ENCODE measurements at regions not wholly inside any gene's neighbourhood (a gene's known extent, or its start where the extent isn't known, plus 50 kb on each side); places are given as distances from the start of the nearest gene placed in this dataset.
"Not testable (repeated sequence)": the region's sequence is repeated elsewhere in the genome, so short reads cannot be mapped to it uniquely, and the experiment has no call there.

DNA sequence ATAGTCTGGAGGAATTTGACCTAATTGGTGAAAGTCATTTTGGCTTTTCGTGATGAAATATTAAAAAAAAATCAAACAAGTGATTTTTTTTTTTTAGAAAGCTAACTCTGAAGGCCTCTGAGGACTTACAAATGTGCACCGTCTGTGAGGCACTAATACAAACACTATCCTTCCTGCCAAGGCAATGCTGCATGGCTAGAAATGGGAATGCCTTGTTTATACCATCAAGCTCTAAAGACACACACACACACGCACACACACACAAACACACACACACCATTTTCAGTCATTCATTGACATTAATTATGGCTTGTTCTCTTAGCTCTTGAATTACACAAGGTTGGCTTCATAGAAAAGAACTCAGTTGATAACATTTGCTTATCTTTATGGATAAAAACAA, 1242.0 kb upstream of the ACVR2A start:
- DNase-seq (ENCODE audit: low read depth in 2 of 2): no peak

GRCh38 chr2:146602383-146602782, 1242.4 kb upstream of the ACVR2A start:
- DNase-seq (ENCODE audit: low read depth in 2 of 2): peak in 1 of 2 experiments; percentile 27

DNA sequence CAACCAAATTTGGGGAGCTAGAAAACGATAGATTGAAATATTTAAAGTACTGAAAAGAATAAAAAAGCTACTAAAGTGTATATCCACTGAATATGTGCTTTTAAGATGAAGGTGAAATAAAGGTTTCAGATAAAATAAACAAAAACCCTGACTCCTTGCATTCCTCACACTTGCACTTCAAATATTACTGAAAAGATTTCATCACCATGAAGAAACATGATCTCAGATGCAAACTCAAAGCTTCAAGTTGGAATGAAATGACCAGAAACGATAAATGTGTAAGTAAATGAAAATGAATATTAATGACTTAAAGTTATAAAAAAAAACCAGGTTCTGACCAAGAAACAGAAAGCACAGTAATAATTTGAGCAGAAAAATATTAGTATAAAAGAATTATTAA, 1246.0 kb upstream of the ACVR2A start:
- DNase-seq (ENCODE audit: low read depth in 2 of 2): no peak

DNA sequence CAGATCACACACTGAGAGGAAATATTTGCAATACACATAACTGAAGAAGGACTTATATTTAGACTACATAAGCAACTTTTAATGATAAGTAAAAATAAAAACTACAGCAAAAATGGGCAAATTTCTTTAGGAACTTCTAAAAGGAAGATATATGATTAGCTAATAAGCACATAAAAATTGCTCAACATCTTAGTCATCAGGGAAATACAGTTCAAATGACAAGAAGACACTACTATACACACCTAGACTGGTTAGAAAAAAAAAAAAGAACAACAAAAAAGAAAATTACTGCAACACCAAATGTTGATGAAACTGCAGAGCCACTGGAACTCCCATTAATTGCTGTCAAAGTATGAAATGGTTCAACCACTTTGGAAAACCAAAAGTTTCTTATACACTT, 1247.5 kb upstream of the ACVR2A start:
- no peak for DNase-seq (ENCODE audit: low read depth in 2 of 2)

- DNase-seq (ENCODE audit: low read depth in 2 of 2): no peak
Observed at GRCh38 chr2:146591908-146592307, 1252.9 kb upstream of the ACVR2A start.

DNA sequence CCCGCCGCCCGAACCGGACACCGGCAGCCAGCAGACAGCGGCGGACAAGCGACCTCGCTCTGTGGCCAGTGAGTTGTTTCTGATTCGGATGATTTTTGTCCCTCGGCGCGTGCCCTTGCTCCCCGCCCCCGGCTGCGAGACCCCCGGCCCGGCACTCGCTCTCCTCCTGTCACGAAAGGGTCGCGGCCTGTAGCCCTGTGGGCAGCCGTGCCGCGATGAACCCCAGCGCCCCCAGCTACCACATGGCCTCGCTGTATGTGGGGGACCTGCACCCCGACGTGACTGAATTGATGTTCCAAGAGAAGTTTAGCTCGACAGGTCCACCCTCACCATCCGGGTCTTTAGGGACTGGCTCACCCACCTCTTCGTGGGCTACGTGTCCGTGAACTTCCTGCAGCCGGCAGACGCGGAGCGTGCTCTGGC, 1257.5 kb upstream of the ACVR2A start:
- DNase-seq (ENCODE audit: low read depth in 2 of 2): no peak

- no peak for DNase-seq (ENCODE audit: low read depth in 2 of 2)
Observed at GRCh38 chr2:146584316-146584715, 1260.5 kb upstream of the ACVR2A start.

DNA sequence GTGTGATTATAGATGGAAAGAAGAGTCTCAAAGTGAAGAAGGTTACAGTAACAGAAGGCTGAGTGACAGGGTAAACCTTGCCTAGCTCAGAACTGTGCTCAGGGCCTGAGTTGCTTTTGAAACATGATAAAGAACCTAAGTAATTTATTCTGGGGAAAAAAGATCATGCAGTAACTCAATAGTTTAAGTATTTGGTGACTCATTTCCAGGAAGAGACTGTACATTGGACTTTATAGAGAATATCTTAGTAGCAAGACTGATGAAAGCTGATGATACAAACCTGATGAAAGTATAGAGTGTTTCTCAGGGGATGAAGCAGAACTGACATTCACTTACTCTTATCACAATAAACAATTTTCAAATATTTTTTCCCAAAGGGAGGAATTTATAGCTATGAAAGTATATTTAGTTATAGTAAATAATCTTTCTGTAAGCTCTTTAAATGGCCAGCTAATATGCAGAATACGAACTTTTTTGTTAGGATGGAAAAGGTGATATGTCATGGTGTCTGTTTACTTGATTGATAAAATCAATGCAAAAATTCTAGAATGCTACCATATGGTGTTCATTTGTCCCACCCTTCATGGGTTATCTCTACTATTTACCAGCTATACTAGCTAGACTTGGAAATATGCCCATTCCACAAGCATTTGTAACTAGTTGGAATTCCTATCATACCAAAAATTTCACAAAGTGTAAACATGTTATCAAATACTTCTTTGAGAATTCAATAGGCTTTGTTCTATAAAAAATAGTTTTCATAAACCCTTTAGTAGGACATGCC, 1265.5 kb upstream of the ACVR2A start:
- DNase-seq (ENCODE audit: low read depth in 2 of 2): peak; percentile 75 to 76

GRCh38 chr2:146576339-146577111, 1268.3 kb upstream of the ACVR2A start:
- DNase-seq (ENCODE audit: low read depth in 2 of 2): no peak

- peak in 1 of 2 experiments; percentile 26 for DNase-seq (ENCODE audit: low read depth in 2 of 2)
Observed at GRCh38 chr2:146572598-146572997, 1272.2 kb upstream of the ACVR2A start.

DNA sequence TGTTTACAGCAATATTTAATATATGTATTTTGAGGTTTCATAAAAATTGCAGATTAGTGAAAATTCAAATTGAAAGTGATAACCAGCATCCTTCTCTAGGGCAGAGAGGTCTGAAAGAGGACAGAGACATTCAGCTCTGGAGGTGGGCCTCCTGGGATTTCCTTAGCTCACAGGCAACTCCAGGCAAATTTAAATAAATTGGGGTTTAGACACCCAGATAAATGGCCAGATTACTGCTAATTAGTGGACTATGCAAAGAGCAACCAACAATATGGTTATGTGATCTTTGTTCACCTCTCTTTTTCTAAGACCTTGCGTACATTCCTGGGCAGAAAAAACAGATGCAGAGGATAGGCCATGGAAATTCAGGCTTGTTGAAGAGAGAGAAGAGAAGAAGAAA, 1282.8 kb upstream of the ACVR2A start:
- DNase-seq (ENCODE audit: low read depth in 2 of 2): no peak

- no peak for DNase-seq (ENCODE audit: low read depth in 2 of 2)
Observed at GRCh38 chr2:146547236-146547635, 1297.6 kb upstream of the ACVR2A start.

GRCh38 chr2:146544701-146545100, 1300.1 kb upstream of the ACVR2A start:
- no peak for DNase-seq (ENCODE audit: low read depth in 2 of 2)

GRCh38 chr2:146541896-146542295, 1302.9 kb upstream of the ACVR2A start:
- DNase-seq (ENCODE audit: low read depth in 2 of 2): no peak

DNA sequence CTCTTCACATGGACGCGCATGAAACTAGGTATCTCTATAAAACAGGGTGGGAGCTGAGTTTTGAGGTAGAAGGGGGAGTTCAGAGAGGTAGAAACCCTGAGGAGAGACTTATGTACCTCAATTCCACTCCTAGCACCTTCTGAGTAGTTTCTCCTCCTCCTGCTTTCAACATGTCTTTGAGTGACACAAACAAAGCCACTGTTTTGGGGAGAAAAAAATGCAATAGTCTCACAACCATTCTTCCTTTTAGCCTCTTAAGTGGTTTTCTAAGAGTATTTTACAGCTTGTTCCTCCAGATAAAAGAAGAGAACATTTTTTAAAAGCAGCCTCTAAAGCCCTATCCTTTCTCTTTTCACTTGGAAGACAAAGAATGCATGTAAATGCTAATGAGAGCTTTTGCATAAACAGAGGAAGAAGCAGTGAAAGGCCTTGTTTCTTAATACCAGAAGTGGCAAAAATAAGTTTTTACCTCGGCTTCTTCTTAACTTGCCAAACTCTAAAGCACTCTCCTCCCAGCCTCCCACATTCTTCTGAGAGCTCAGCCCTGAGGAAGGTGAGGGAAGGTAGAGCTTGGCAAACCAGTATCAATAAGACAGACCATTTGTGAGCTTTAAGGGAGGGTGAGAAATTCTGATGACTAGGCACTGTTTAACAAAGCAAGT, 1304.4 kb upstream of the ACVR2A start:
- DNase-seq (ENCODE audit: low read depth in 2 of 2): no peak

GRCh38 chr2:146539739-146540138, 1305.1 kb upstream of the ACVR2A start:
- not testable (repeated sequence) for DNase-seq (ENCODE audit: low read depth in 2 of 2)

DNA sequence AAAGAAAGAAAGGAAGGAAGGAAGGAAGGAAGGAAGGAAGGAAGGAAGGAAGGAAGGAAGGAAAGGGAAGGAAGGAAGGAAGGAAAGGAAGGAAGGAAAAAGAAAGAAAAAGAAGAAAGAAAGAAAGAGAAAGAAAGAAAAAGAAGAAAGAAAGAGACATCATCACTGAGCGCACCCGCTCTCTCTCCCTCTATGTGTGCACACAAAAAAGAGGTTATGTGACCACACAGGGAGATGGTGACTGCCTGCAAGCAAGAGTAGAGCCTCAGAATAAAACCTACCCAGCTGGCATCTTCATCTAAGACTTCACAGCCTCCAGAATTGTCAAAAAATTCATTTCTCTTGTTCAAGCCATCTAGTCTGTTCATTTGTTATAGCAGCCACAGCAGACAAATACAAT, 1307.4 kb upstream of the ACVR2A start:
- DNase-seq (ENCODE audit: low read depth in 2 of 2): no peak

- no peak for DNase-seq (ENCODE audit: low read depth in 2 of 2)
Observed at GRCh38 chr2:146532509-146533147, 1312.2 kb upstream of the ACVR2A start.

GRCh38 chr2:146532009-146532408, 1312.8 kb upstream of the ACVR2A start:
- DNase-seq (ENCODE audit: low read depth in 2 of 2): no peak

- no peak for DNase-seq (ENCODE audit: low read depth in 2 of 2)
Observed at GRCh38 chr2:146530886-146531285, 1313.9 kb upstream of the ACVR2A start.

GRCh38 chr2:146527166-146527565, 1317.7 kb upstream of the ACVR2A start:
- DNase-seq (ENCODE audit: low read depth in 2 of 2): peak in 1 of 2 experiments; percentile 8

GRCh38 chr2:146523196-146523595, 1321.6 kb upstream of the ACVR2A start:
- DNase-seq (ENCODE audit: low read depth in 2 of 2): no peak
